HG03159 (cell line): ENCODE measurements at regions not wholly inside any gene's neighbourhood (a gene's known extent, or its start where the extent isn't known, plus 50 kb on each side); places are given as distances from the start of the nearest gene placed in this dataset.

ENCODE experiments used
- ATAC-seq: cut with Tn5 transposase; IDR thresholded peaks from one replicate; pipeline ENCODE4 v1.9.1; 2021; ENCODE audit warnings: mild to moderate bottlenecking, moderate library complexity; ENCODE audit not compliant: unreplicated experiment

DNA sequence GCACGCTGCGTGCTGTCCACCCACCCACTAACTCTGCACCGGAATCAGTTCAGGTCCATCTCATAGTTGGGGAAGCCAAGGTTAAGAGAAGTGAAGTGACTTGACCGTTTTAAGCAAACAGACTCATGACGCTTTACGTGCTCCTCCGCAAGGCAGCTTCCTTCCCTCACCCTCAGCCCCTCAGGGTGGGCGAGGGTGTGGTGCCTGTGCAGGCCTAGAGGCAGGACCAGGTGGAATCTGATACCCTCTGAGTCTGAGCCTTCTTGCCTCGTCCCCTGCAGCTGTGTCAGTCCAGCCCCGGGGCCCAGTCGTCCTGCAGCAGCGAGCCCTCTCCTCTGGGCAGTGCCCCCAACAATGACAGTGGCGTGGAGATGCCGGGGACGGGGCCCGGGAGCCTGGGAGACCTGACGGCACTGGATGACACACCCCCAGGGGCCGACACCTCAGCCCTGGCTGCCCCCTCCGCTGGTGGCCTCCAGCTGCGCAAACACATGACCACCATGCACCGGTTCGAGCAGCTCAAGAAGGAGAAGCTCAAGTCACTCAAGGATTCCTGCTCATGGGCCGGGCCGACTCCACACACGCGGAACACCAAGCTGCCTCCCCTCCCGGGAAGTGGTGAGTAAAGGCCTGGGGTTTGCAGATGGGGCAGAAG lies 250.5 kb downstream of the GLI2 start:
- no peak for ATAC-seq

DNA sequence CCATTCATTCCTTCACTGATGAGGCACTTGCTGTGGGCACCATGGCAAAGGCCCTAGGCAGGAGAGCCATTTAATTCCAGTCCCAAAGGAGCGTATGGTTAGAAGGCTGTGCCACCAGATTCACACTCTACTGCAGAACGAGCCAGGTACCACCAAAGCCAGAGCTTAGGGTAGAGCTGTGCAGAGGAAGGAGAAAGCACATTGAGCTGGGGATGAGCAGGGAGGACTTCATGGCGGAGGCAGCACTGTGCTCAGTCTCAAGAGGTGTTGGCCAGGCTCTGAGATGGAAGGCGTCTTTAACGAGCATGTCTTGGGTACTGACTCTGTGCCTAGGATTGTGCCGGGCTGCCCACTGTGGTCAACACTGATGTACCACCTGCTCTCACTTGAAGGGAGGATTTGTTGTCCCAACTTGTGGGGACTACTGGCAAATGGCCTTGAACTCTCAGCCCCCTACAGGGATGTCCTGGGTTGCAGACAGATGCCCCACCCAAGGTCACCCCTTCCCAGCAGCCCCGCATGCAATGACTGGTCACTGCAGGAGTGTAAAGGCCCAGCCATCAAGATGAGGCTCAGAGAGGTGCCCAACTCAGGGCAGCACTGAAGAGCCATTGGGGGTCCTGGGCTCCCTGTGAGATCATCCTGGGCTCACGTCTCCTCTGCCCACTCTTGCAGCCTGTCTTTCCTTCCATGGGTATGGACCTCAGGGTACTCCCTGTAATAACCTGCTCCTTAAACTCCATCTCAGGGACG lies 251.4 kb downstream of the GLI2 start:
- no peak for ATAC-seq

DNA sequence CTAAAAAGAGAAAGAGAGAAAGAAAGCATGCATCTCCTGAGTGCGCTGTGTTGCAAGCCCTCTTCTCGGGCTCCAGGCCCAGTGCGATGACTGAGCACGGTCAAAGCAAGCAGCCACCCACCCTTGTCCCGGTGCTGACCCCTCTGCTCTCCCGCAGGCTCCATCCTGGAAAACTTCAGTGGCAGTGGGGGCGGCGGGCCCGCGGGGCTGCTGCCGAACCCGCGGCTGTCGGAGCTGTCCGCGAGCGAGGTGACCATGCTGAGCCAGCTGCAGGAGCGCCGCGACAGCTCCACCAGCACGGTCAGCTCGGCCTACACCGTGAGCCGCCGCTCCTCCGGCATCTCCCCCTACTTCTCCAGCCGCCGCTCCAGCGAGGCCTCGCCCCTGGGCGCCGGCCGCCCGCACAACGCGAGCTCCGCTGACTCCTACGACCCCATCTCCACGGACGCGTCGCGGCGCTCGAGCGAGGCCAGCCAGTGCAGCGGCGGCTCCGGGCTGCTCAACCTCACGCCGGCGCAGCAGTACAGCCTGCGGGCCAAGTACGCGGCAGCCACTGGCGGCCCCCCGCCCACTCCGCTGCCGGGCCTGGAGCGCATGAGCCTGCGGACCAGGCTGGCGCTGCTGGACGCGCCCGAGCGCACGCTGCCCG lies 252.5 kb downstream of the GLI2 start:
- ATAC-seq = no peak

DNA sequence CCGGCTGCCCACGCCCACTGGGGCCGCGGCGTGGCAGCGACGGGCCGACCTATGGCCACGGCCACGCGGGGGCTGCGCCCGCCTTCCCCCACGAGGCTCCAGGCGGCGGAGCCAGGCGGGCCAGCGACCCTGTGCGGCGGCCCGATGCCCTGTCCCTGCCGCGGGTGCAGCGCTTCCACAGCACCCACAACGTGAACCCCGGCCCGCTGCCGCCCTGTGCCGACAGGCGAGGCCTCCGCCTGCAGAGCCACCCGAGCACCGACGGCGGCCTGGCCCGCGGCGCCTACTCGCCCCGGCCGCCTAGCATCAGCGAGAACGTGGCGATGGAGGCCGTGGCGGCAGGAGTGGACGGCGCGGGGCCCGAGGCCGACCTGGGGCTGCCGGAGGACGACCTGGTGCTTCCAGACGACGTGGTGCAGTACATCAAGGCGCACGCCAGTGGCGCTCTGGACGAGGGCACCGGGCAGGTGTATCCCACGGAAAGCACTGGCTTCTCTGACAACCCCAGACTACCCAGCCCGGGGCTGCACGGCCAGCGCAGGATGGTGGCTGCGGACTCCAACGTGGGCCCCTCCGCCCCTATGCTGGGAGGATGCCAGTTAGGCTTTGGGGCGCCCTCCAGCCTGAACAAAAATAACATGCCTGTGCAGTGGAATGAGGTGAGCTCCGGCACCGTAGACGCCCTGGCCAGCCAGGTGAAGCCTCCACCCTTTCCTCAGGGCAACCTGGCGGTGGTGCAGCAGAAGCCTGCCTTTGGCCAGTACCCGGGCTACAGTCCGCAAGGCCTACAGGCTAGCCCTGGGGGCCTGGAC lies 253.2 kb downstream of the GLI2 start:
- ATAC-seq = no peak

DNA sequence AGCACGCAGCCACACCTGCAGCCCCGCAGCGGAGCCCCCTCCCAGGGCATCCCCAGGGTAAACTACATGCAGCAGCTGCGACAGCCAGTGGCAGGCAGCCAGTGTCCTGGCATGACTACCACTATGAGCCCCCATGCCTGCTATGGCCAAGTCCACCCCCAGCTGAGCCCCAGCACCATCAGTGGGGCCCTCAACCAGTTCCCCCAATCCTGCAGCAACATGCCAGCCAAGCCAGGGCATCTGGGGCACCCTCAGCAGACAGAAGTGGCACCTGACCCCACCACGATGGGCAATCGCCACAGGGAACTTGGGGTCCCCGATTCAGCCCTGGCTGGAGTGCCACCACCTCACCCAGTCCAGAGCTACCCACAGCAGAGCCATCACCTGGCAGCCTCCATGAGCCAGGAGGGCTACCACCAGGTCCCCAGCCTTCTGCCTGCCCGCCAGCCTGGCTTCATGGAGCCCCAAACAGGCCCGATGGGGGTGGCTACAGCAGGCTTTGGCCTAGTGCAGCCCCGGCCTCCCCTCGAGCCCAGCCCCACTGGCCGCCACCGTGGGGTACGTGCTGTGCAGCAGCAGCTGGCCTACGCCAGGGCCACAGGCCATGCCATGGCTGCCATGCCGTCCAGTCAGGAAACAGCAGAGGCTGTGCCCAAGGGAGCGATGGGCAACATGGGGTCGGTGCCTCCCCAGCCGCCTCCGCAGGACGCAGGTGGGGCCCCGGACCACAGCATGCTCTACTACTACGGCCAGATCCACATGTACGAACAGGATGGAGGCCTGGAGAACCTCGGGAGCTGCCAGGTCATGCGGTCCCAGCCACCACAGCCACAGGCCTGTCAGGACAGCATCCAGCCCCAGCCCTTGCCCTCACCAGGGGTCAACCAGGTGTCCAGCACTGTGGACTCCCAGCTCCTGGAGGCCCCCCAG lies 254.1 kb downstream of the GLI2 start:
- ATAC-seq = no peak

DNA sequence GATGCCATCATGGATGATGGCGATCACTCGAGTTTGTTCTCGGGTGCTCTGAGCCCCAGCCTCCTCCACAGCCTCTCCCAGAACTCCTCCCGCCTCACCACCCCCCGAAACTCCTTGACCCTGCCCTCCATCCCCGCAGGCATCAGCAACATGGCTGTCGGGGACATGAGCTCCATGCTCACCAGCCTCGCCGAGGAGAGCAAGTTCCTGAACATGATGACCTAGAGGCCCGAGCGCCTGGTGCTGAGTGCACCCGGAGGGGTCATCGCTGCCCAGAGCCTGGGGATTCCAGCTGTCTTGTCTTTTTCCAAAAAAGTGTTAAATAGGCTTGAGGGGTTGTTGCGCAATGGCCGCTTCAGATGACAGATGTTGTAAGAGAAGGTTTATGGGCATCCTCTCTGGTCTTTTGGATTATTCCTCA lies 254.8 kb downstream of the GLI2 start:
- ATAC-seq = no peak

DNA sequence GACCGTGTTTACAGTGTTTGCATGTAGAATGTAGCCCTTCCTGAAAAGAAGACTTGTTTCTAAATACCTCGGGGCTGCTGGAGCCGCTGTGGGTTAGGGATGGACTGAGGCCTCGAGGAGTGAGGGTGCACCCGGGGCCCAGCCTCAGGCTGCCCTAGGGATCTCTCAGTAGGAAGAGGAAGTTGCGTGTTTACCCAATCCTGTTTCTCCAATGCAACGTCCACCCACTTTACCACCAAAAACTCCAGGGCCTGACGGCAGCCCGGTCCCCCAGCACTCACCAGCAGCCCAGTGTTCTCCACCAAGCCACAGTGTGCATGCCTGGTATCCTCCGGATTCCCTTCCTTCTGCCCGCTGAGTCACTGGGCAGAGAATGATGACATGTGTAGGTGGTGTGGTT lies 255.8 kb downstream of the GLI2 start:
- no peak for ATAC-seq

DNA sequence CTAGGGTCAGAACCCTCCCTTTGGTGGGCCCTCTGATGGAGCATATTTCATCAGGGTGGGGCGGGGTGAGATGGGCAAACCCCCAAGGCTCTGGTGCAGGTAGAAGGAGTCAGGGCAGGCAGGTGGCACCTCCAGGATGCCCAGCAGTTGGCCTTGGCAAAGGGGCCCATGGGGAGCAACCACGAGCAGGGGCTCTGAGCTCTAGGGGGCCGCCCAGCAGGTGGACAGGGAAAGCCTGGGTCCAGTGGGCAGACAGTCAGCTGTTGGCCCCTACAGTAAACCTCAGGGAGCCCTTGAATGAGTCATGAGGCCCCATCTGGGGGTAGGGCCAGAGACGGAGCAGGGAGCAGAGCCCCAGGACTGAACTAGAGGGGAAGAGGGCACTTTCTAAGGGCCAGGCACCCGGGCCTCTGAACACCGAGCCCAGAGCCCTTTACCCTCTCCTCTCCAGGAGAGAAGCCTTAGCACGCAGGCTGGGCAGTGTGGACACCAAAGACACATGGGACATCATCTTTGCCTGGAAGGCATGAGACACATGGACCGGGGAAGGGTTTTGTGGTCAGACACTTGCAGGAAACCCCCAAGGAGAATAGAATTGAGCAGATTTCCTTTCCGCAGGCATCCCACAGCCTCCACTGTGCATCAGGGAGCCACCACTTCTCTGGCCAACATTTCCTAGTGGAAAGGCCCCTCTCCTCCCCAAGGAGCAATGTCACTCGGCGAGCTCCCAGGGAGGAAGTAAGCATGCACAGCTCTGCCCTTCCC lies 257.3 kb downstream of the GLI2 start:
- ATAC-seq = no peak

DNA sequence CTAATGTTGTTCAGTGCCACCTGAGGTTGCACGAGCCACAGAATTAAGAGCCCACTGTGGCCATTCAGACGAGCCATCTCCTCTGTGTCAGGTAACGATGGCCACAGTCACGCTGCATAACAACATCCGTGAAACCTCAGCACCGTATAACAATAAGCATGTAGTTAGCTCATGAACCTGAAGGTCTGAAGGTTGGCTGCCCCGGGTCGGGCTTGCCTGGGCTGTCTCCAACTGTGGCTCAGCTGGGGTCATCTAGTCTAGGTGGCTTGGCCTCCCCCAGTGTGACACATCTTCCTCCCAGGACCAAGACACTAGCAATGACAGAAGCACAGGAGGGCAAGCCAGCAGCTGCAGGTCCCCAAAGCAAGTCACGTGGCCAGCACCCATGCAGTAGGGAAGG lies 258.0 kb downstream of the GLI2 start:
- ATAC-seq = no peak

DNA sequence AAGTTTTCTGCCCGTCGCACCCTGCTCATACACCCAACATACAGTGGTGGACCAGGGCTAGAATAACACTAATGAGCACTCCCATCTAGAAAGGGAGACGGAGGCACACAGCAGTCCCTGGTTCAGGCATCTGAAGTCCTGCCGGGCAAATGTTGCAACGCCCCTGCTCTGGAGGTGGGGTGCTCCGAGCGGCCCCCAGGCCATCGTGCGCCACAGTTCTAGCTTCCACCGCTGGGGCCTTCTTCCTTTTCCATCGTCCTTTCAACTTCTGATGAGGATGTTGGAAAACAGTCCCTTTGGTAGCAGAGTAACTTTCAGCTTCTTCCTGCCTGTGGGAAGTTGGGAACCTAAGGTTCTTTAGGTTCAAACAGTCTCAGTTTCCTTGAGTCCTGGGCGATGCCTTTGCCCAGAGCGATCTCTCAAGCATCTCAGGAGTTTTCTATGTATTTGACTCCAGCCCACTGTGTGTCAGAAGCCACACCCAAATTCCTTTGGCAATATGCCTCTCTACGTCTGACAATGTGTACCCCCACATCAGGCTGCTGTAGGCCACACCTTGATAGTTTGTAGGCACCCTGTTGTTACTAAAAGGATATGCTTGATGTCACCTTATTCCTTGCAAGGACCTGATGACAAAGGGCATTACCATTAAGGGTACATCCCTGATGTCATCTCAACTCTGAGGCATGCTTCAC lies 258.8 kb downstream of the GLI2 start:
- no peak for ATAC-seq

DNA sequence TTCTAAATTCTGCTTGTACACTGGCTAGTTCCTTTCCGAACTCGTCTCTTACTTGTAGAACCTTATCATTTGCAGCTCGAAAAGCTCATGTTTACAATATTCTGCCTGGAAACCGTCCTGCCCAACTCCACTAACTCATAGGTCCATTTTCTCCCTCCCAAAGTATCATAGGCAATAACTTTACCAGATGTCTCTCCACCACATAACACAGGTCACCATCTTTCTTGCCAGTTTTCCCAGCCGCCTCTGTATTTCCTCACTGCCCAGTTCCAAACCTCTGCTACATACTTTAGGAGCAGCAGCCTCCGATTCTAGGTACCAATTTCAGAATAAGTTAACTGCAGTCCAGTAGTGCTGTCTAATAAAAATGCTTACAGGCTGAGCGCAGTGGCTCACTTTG lies 259.5 kb downstream of the GLI2 start:
- ATAC-seq = no peak

DNA sequence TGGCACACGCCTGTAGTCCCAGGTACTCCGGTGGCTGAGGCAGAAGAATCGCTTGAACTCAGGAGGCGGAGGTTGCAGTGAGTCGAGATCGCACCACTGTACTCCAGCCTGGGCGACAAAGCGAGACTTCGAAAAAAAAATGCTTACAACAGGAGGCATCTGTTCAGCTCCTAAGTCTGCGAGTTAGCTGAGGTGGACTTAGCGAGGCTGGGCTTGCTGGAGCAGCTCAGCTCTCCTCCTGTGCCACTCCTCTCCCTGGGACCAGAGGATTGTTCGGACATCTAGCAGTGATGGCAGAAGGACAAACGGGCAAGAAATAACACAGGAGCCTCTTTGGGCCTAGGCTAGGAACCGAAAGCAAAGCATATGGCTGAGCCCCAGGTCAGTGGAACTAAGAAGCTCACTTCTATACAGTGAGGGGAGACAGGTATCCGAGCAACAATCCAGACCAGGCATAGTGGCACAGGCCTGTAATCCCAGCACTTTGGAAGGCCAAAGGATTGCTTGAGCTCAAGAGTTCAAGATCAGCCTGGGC lies 260.1 kb downstream of the GLI2 start:
- no peak for ATAC-seq

DNA sequence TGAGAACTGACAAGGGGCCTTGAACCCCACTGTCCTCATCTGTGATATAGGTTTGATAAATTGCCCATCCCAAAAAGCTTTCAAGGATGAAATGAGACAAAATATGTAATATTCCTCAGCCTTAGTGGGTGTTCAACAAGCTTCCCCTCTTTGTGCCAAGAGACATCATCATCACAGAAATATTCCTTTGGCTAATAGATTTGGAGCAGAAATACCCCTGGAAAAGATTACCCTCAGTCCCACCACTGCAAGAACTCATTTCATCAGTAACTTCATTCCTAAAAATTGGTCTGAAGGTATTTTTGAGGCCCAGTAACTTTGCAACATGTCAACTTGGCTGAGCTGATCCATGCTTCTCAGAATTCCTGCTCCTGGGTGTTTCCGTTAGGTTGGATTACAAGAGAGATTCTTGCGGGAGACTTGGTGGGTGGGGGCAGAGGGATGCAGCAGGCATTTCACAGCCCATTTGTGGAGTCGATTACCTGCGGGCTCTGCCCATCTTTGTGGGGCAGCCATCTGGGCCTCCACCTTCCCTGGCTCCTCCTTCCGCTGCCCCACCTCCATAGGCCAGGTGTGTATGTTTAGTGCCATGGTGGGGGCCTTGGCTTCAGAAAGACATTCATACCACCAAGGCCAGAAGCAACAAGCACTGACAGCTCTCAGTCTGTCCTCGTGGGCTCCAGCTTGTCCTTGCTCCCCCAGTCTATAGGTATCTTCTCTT lies 263.9 kb downstream of the GLI2 start:
- no peak for ATAC-seq

DNA sequence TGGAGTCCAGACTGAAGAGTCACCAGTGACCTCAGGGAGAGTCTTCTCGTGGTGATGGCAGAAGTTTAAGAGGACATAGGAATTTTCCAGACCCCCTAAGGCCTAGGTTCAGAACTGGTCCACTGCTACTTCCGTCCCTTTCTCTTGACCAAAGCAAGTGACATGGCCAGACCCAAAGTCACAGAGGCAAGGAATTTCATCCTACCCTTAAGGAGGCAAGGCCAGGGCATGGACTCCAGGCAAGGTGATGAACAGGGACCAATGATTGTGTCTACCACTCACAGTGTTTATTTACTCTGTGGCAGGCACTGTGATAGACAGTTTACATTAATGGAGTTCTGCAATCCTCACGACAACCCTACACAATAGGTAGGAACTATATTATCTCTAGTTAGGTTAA lies 265.1 kb downstream of the GLI2 start:
- no peak for ATAC-seq

DNA sequence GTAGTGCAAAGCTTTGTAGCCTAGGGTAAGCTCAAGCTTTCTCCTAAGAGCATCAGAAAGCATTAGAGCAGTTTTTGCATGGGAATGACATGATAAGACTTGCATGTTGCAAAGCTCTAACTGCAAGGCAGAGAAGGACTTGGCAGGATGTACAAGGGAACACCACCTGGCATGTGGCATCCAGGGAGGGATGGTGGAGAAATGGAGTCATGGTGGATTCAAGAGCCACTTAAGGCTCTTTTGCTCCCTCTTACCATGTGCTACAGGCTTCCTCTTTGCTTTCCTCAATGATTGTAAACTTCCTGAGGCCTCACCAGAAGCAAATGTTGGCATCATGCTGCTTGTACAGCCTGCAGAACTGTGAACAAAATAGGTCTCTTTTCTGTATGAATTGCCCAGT lies 266.0 kb downstream of the GLI2 start:
- no peak for ATAC-seq

DNA sequence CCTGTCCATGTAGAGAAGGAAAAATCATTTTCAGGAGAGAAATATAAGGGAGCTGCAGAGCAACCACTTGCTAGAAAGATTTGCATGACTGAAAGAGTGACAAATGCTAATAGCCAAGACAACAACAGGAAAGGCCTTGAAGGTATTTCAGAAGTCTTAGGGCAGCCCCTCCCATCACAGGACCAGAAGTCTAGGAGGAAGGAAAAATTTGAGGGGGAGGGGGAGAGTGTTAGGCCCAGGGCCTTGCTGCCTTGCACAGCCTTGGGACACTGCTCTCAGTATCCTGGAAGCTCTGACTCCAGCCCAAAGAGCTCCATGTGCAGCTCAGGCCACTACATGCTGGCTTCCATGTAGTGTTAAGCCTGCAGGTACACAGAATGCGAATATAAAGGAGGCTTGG lies 266.9 kb downstream of the GLI2 start:
- no peak for ATAC-seq

DNA sequence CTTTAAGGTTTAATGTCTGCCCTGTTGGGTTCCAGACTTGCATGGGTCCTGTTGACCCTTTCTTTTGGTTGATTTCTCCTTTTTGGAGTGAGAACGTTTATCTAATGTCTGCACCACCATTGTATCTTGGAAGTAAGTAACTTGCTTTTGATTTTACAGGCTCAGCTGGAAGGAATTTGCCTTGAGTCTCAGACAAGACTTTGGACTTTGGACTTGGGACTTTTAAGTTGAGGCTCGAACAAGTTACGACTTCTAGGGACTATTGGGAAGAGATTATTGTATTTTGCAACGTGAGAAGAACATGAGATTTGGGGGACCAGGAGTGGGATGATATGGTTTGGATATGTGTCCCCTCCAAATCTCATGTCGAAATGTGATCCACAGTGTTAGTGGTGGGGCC lies 267.7 kb downstream of the GLI2 start:
- ATAC-seq = no peak

DNA sequence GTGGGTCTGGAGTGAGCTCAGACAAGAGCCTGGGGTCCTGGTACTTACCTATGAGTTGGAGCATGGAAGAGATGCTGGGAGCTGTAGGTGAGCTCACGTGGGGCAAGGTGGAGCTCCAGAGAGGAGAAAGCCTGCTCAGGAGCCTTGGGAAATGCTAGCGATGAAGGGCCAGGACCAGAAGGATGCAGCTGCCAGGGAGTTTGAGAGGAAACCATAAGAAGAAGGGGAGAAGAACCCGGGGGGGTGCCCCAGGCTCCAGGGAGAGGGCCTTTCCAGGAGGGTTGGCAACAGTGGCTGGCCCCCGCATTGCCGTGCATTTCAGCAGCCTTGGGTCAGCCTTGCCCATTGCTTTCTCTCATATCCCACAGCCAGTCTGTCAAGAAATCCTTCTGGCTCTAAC lies 268.7 kb downstream of the GLI2 start:
- no peak for ATAC-seq
